SK-N-SH treated with all-trans-retinoic acid at 6 μM for 48 hours (cell line): ENCODE measurements at regions not wholly inside any gene's neighbourhood (a gene's known extent, or its start where the extent isn't known, plus 50 kb on each side); places are given as distances from the start of the nearest gene placed in this dataset.

ENCODE experiments used
- ATAC-seq: fragments of 200-7000 bp; cut with Tn5 transposase; 3 replicates; pipeline ENCODE4 v1.9.1; 2020; ENCODE audit warnings: mild to moderate bottlenecking, moderate library complexity
- ARNTL ChIP-seq: fragments of 450-650 bp; formaldehyde crosslinking; IDR thresholded peaks from 2 replicates; pipeline ENCODE4 v1.5.0; 2020; ENCODE audit warnings: low read depth, mild to moderate bottlenecking, moderate library complexity, borderline replicate concordance
- BACH2 ChIP-seq: fragments of 250-450 bp; sonication (Bioruptor Pico); IDR thresholded peaks from 2 replicates; pipeline ENCODE4 v1.9.0; 2021; ENCODE audit warnings: mild to moderate bottlenecking, borderline replicate concordance
- CSDC2 ChIP-seq: fragments of 250-450 bp; sonication (Bioruptor Pico); IDR thresholded peaks from 2 replicates; pipeline ENCODE4 v1.5.0; 2020; ENCODE audit warnings: mild to moderate bottlenecking, moderate library complexity
- CSRNP3 ChIP-seq: fragments of 250-450 bp; sonication (Bioruptor Pico); IDR thresholded peaks from 2 replicates; pipeline ENCODE4 v1.5.1; 2021; ENCODE audit warnings: mild to moderate bottlenecking, moderate library complexity
- ESRRG ChIP-seq: fragments of 250-450 bp; sonication (Bioruptor Pico); IDR thresholded peaks from 2 replicates; pipeline ENCODE4 v1.6.1; 2021; ENCODE audit warnings: mild to moderate bottlenecking
- GLIS3 ChIP-seq: fragments of 250-450 bp; sonication (Bioruptor Pico); IDR thresholded peaks from 2 replicates; pipeline ENCODE4 v1.5.0; 2020; ENCODE audit warnings: mild to moderate bottlenecking, moderate library complexity
- ISL1 ChIP-seq: fragments of 250-450 bp; sonication (Bioruptor Pico); IDR thresholded peaks from 2 replicates; pipeline ENCODE4 v2.1.2; 2022; ENCODE audit warnings: mild to moderate bottlenecking, moderate library complexity
- OSR1 ChIP-seq: fragments of 250-450 bp; sonication (Bioruptor Pico); IDR thresholded peaks from 2 replicates; pipeline ENCODE4 v1.8.0; 2022; ENCODE audit warnings: moderate library complexity, mild to moderate bottlenecking, inconsistent platforms
- POU6F1 ChIP-seq: fragments of 250-450 bp; sonication (Bioruptor Pico); IDR thresholded peaks from 2 replicates; pipeline ENCODE4 v1.8.0; 2021; ENCODE audit warnings: low read depth, mild to moderate bottlenecking, moderate library complexity, borderline replicate concordance
- PPARA ChIP-seq: fragments of 250-450 bp; sonication (Bioruptor Pico); IDR thresholded peaks from 2 replicates; pipeline ENCODE4 v1.5.0; 2020; ENCODE audit warnings: mild to moderate bottlenecking, borderline replicate concordance
- RARB ChIP-seq: fragments of 250-450 bp; sonication (Bioruptor Pico); IDR thresholded peaks from 2 replicates; pipeline ENCODE4 v1.8.0; 2021; ENCODE audit warnings: mild to moderate bottlenecking, moderate library complexity
- SNAI2 ChIP-seq: fragments of 250-450 bp; sonication (Bioruptor Pico); IDR thresholded peaks from 2 replicates; pipeline ENCODE4 v1.5.0; 2020; ENCODE audit warnings: mild to moderate bottlenecking, moderate library complexity
- TCF4 ChIP-seq: fragments of 250-450 bp; sonication (Bioruptor Pico); IDR thresholded peaks from 2 replicates; pipeline ENCODE4 v1.8.0; 2021; ENCODE audit warnings: mild to moderate bottlenecking, moderate library complexity, borderline replicate concordance
- TOX ChIP-seq: fragments of 250-450 bp; sonication (Bioruptor Pico); IDR thresholded peaks from 2 replicates; pipeline ENCODE4 v1.8.0; 2021; ENCODE audit warnings: mild to moderate bottlenecking, moderate library complexity, borderline replicate concordance
- TSHZ2 ChIP-seq: fragments of 250-450 bp; sonication (Bioruptor Pico); IDR thresholded peaks from 2 replicates; pipeline ENCODE4 v1.5.0; 2020; ENCODE audit warnings: mild to moderate bottlenecking, moderate library complexity
- ZC3H10 ChIP-seq: fragments of 250-450 bp; sonication (Bioruptor Pico); IDR thresholded peaks from 2 replicates; pipeline ENCODE4 v1.5.1; 2021; ENCODE audit warnings: mild to moderate bottlenecking, moderate library complexity
- ZFP3 ChIP-seq: fragments of 250-450 bp; sonication (Bioruptor Pico); IDR thresholded peaks from 2 replicates; pipeline ENCODE4 v1.5.0; 2020; ENCODE audit warnings: mild to moderate bottlenecking, moderate library complexity
- ZFP30 ChIP-seq: fragments of 450-650 bp; formaldehyde crosslinking; IDR thresholded peaks from 2 replicates; pipeline ENCODE4 v1.5.0; 2022; ENCODE audit warnings: mild to moderate bottlenecking, moderate library complexity
- ZNF565 ChIP-seq: fragments of 450-650 bp; formaldehyde crosslinking; conservative IDR thresholded peaks from 2 replicates; pipeline ENCODE4 v1.5.0; 2020; ENCODE audit warnings: low read depth, mild to moderate bottlenecking, moderate library complexity
- ZNF70 ChIP-seq: fragments of 450-650 bp; formaldehyde crosslinking; IDR thresholded peaks from 2 replicates; pipeline ENCODE4 v1.5.0; 2020; ENCODE audit warnings: mild to moderate bottlenecking, moderate library complexity
- ZNF8 ChIP-seq: fragments of 450-650 bp; formaldehyde crosslinking; IDR thresholded peaks from 2 replicates; pipeline ENCODE4 v1.5.0; 2020; ENCODE audit warnings: mild to moderate bottlenecking, moderate library complexity
- TF ChIP-seq, protein P1 (sequence below): fragments of 250-450 bp; sonication (Bioruptor Pico); IDR thresholded peaks from 2 replicates; pipeline ENCODE4 v1.8.0; 2020; ENCODE audit warnings: mild to moderate bottlenecking, moderate library complexity, borderline replicate concordance
- TF ChIP-seq, protein P2 (sequence below): fragments of 250-450 bp; sonication (Bioruptor Pico); IDR thresholded peaks from 2 replicates; pipeline ENCODE4 v1.5.1; 2020; ENCODE audit warnings: low read depth, mild to moderate bottlenecking, moderate library complexity

DNA sequence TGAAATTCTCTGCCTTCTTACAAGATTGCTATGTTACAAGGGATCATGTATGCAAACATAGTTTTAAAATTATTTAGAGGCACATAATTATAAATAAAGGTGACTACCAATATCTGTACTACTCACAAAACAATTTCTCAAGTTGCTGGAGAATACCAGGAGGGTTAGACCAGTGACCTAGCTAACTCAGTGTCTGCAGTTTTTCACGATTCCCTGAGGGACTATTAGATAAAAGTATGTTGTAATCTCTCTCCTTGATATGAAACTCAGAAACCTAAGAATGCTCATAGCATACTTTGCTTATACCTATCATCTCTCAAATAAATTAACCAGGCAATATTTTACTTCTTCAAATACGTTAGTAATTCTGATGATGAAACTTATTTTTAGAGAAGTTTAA lies 534.0 kb upstream of the ANKRD30A start:
- TF ChIP-seq PPARA (no peak), SNAI2 (CRISPR knock-in tag) (no peak), ISL1 (no peak), ZNF8 (no peak), ARNTL (CRISPR knock-in tag) (no peak), ZNF70 (CRISPR knock-in tag) (no peak), TCF4 (CRISPR knock-in tag) (no peak), ESRRG (CRISPR knock-in tag) (no peak), OSR1 (CRISPR knock-in tag) (no peak), POU6F1 (no peak), RARB (no peak), CSRNP3 (CRISPR knock-in tag) (no peak)
- no peak for ATAC-seq

- ATAC-seq, result no peak
- TF ChIP-seq ZNF8 (no peak), TOX (no peak), CSRNP3 (CRISPR knock-in tag) (no peak), BACH2 (CRISPR knock-in tag) (no peak), ARNTL (CRISPR knock-in tag) (no peak), ZC3H10 (no peak), PPARA (no peak), OSR1 (CRISPR knock-in tag) (no peak), SNAI2 (CRISPR knock-in tag) (no peak), RARB (no peak), ISL1 (no peak), ZNF70 (CRISPR knock-in tag) (no peak), GLIS3 (CRISPR knock-in tag) (no peak), ESRRG (CRISPR knock-in tag) (no peak)
- TF ChIP-seq, protein P1, sequence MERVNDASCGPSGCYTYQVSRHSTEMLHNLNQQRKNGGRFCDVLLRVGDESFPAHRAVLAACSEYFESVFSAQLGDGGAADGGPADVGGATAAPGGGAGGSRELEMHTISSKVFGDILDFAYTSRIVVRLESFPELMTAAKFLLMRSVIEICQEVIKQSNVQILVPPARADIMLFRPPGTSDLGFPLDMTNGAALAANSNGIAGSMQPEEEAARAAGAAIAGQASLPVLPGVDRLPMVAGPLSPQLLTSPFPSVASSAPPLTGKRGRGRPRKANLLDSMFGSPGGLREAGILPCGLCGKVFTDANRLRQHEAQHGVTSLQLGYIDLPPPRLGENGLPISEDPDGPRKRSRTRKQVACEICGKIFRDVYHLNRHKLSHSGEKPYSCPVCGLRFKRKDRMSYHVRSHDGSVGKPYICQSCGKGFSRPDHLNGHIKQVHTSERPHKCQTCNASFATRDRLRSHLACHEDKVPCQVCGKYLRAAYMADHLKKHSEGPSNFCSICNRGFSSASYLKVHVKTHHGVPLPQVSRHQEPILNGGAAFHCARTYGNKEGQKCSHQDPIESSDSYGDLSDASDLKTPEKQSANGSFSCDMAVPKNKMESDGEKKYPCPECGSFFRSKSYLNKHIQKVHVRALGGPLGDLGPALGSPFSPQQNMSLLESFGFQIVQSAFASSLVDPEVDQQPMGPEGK (CRISPR knock-in tag), result no peak
- TF ChIP-seq, all 23 proteins: peak for 0
Measured at GRCh38 chr10:36583690-36584089, 541.7 kb upstream of the ANKRD30A start.

- ATAC-seq, result no peak
- no peak for TF ChIP-seq ISL1
- no peak for TF ChIP-seq ZFP30 (CRISPR knock-in tag)
- TF ChIP-seq TOX, result no peak
- TF ChIP-seq ZNF70 (CRISPR knock-in tag), result no peak
- TF ChIP-seq ESRRG (CRISPR knock-in tag), result no peak
- no peak for TF ChIP-seq RARB
- TF ChIP-seq CSDC2 (CRISPR knock-in tag), result no peak
- TF ChIP-seq, protein P2, sequence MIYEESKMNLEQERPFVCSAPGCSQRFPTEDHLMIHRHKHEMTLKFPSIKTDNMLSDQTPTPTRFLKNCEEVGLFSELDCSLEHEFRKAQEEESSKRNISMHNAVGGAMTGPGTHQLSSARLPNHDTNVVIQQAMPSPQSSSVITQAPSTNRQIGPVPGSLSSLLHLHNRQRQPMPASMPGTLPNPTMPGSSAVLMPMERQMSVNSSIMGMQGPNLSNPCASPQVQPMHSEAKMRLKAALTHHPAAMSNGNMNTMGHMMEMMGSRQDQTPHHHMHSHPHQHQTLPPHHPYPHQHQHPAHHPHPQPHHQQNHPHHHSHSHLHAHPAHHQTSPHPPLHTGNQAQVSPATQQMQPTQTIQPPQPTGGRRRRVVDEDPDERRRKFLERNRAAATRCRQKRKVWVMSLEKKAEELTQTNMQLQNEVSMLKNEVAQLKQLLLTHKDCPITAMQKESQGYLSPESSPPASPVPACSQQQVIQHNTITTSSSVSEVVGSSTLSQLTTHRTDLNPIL (CRISPR knock-in tag), result no peak
- TF ChIP-seq TSHZ2, result no peak
- TF ChIP-seq, protein P1 (CRISPR knock-in tag), result no peak
- TF ChIP-seq ZC3H10, result no peak
- TF ChIP-seq ZNF565 (CRISPR knock-in tag), result no peak
- TF ChIP-seq CSRNP3 (CRISPR knock-in tag), result no peak
- TF ChIP-seq TCF4 (CRISPR knock-in tag), result no peak
- no peak for TF ChIP-seq SNAI2 (CRISPR knock-in tag)
- TF ChIP-seq BACH2 (CRISPR knock-in tag), result no peak
- TF ChIP-seq ZFP3 (CRISPR knock-in tag), result no peak
- TF ChIP-seq ARNTL (CRISPR knock-in tag), result no peak
Measured at GRCh38 chr10:36581237-36581636, 544.2 kb upstream of the ANKRD30A start.
